AG04450 (cell line): ENCODE measurements at regions not wholly inside any gene's neighbourhood (a gene's known extent, or its start where the extent isn't known, plus 50 kb on each side); places are given as distances from the start of the nearest gene placed in this dataset.
A peak's percentile ranks its signal among the peaks of the same experiment; 100 is the strongest.

Source experiments
- CTCF ChIA-PET: fragments of 300-600, 350-600 bp; formaldehyde crosslinking; extraction: SDS; loops from one replicate; lab custom pipeline; 2022; ENCODE audit warnings: antibody characterized with exemption, inconsistent platforms; lab: Charles Lee
- POLR2A ChIA-PET: fragments of 350-600 bp; formaldehyde crosslinking; extraction: SDS; loops from one replicate; lab custom pipeline; 2021; ENCODE audit warnings: antibody characterized with exemption, inconsistent platforms; lab: Yijun Ruan, JAX
- DNase-seq: peaks from one replicate; pipeline ENCODE4 v3.0.0-alpha.2; 2011; ENCODE audit warnings: low read depth, low spot score
- H3K27ac ChIP-seq: one replicate; pipeline ENCODE4 v1.5.1; 2012; ENCODE audit warnings: low read depth, low read length, control low read depth
- H3K27me3 ChIP-seq: one replicate; pipeline ENCODE4 v1.6.0; 2012; ENCODE audit warnings: low read length; ENCODE audit not compliant: control insufficient read depth, insufficient read depth
- H3K4me3 ChIP-seq: 2 replicates; pipeline ENCODE4 v1.5.1; 2011; ENCODE audit warnings: mild to moderate bottlenecking, low read depth, low read length, control low read depth
- H3K9me3 ChIP-seq: 2 replicates; pipeline ENCODE4 v1.5.1; 2012; ENCODE audit warnings: low read length; ENCODE audit not compliant: control insufficient read depth, insufficient read depth
- CTCF ChIP-seq: IDR thresholded peaks from 2 replicates; pipeline ENCODE4 v1.5.1; 2011; ENCODE audit warnings: low read depth, low read length, control low read depth, inconsistent platforms

- no peak for DNase-seq
- no peak for TF ChIP-seq CTCF
- Histone ChIP-seq H3K4me3 (no peak overlapping the region), H3K27me3 (no peaks in the 10 kb centered on the region), H3K9me3 (peaks cover 10% of the 10 kb centered on the region; the same call in 1 of the 2 replicates), H3K27ac (no peak overlapping the region)
- ChIA-PET POLR2A (no interaction called here), CTCF (no interaction called here)
These were observed 1451.3 kb upstream of the SLC39A10 start for GRCh38 chr2:194205568-194206227.

GRCh38 chr2:194203898-194204297 is 1453.1 kb upstream of the SLC39A10 start:
- Histone ChIP-seq H3K27me3 (no peaks in the 10 kb centered on the region), H3K4me3 (no peak overlapping the region), H3K9me3 (peaks cover 10% of the 10 kb centered on the region; the same call in 1 of the 2 replicates), H3K27ac (no peak overlapping the region)
- TF ChIP-seq CTCF, result no peak
- ChIA-PET CTCF (no interaction called here), POLR2A (no interaction called here)
- no peak for DNase-seq

GRCh38 chr2:194182888-194183287 is 1474.1 kb upstream of the SLC39A10 start:
- H3K4me3 ChIP-seq, result no peak overlapping the region
- DNase-seq, result no peak
- POLR2A ChIA-PET, result no interaction called here
- CTCF ChIA-PET, result no interaction called here
- TF ChIP-seq CTCF, result no peak
- H3K9me3 ChIP-seq, result peaks cover 6% of the 10 kb centered on the region
- no peak overlapping the region for H3K27ac ChIP-seq
- H3K27me3 ChIP-seq, result no peaks in the 10 kb centered on the region

- Histone ChIP-seq H3K4me3 (no peak overlapping the region), H3K9me3 (peaks cover 8% of the 10 kb centered on the region), H3K27ac (no peak overlapping the region), H3K27me3 (no peaks in the 10 kb centered on the region)
- ChIA-PET POLR2A (no interaction called here), CTCF (no interaction called here)
- no peak for DNase-seq
- no peak for TF ChIP-seq CTCF
These were observed 1480.9 kb upstream of the SLC39A10 start for GRCh38 chr2:194176134-194176533.

GRCh38 chr2:194166818-194167217 is 1490.2 kb upstream of the SLC39A10 start:
- Histone ChIP-seq H3K4me3 (no peak overlapping the region), H3K27me3 (no peaks in the 10 kb centered on the region), H3K9me3 (no peaks in the 10 kb centered on the region), H3K27ac (no peak overlapping the region)
- POLR2A ChIA-PET, result no interaction called here
- TF ChIP-seq CTCF, result peak; percentile 43
- DNase-seq, result no peak
- CTCF ChIA-PET, result interaction anchor here (1.0 to 1.3 kb wide), 2 partner anchors 1152 to 1772 kb away, joined by 3 read pairs; no protein-coding TSS in a partner anchor
